Coronary artery (tissue), 2 donors: ENCODE measurements at regions not wholly inside any gene's neighbourhood (a gene's known extent, or its start where the extent isn't known, plus 50 kb on each side); places are given as distances from the start of the nearest gene placed in this dataset.

Experiments used
- DNase-seq: peaks from one replicate; pipeline ENCODE4 v3.0.0-alpha.2; 2017; ENCODE audit warnings: low spot score
- H3K27ac ChIP-seq, 2 donors: fragments of 200-600 bp; sonication (generic); one replicate each; pipeline ENCODE4 v1.5.1; 2016 to 2019
- H3K4me3 ChIP-seq: fragments of 200-600 bp; sonication (generic); 2 replicates; pipeline ENCODE4 v1.5.1; 2016; ENCODE audit warnings: mild to moderate bottlenecking, moderate library complexity
- CTCF ChIP-seq: fragments of 200-600 bp; sonication (generic); IDR thresholded peaks from one replicate; pipeline ENCODE4 v1.5.1; 2019; ENCODE audit warnings: antibody characterized with exemption

- no peak overlapping the region for H3K4me3 ChIP-seq
- no peak for DNase-seq
- no peak overlapping the region for H3K27ac ChIP-seq
- TF ChIP-seq CTCF, result no peak
These were observed 756.0 kb upstream of the ACVR2A start for GRCh38 chr2:147088871-147089270.

DNA sequence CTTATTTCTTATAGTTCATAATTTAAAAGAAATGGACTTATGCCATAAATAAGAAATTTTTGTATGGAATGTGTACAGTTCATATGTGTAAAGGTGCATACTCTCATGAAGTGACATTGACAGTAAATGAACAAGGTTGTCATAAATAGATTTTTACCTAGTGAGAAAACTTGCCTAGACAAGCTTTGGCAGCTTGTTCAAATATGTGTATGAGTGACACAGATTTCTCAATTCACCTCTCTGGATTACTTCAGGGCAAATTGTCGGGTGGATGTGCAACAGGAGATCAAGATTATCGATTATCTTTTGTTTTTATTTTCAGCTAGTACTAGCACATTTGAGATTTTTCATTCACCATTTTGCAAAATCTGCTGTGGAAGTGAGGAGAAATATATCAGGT lies 758.1 kb upstream of the ACVR2A start:
- TF ChIP-seq CTCF, result no peak
- Histone ChIP-seq H3K4me3 (no peak overlapping the region), H3K27ac (no peak overlapping the region)
- DNase-seq, result no peak

DNA sequence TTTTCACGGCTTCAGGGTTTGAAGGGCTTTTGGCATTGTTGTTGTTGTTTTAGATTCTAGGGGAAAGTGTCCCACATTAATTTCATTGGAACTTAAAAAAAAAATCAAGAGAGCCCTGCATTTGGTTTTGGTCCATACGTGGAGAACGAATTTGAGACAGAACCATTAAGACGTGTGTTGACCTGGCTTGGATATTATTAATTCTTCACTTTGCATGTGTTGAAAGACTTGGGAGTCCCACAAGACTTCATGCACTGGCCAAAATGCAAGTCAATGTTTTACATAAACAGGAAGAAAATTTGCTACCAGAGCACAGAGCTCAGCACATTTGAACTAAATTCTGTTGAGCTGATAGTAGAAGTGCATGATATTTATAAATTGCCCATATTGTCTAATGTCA lies 761.2 kb upstream of the ACVR2A start:
- Histone ChIP-seq H3K27ac (no peak overlapping the region), H3K4me3 (no peak overlapping the region)
- DNase-seq, result no peak
- TF ChIP-seq CTCF, result no peak

GRCh38 chr2:147082850-147083522 lies 761.8 kb upstream of the ACVR2A start:
- DNase-seq, result no peak
- peak; percentile 44 for TF ChIP-seq CTCF
- H3K27ac ChIP-seq, result no peak overlapping the region

DNA sequence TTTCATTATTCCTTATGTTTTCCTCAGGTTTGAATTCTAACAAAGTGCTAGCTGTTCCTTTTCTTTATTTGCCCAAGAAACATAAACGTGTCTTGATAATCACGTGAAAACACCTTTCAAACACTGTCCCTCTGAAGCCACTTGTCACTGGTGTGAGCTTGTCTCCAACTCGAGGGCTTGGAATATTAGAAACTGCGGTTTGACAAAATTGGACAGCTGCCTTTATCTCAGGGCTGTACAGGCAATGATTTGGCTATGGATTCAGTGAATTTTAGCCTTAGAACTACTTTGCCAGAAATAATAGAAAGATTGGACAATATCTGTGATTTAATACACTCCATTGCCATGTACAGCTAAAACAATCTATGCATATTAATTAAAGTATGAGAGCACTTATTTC lies 763.0 kb upstream of the ACVR2A start:
- no peak for TF ChIP-seq CTCF
- Histone ChIP-seq H3K27ac (no peak overlapping the region), H3K4me3 (no peak overlapping the region)
- DNase-seq, result no peak

More at GRCh38 chr2:147082850-147083522, 761.8 kb upstream of the ACVR2A start:
- no peak overlapping the region for H3K4me3 ChIP-seq

GRCh38 chr2:147076634-147077033 lies 768.2 kb upstream of the ACVR2A start:
- TF ChIP-seq CTCF, result no peak
- Histone ChIP-seq H3K27ac (no peak overlapping the region), H3K4me3 (no peak overlapping the region)
- no peak for DNase-seq

DNA sequence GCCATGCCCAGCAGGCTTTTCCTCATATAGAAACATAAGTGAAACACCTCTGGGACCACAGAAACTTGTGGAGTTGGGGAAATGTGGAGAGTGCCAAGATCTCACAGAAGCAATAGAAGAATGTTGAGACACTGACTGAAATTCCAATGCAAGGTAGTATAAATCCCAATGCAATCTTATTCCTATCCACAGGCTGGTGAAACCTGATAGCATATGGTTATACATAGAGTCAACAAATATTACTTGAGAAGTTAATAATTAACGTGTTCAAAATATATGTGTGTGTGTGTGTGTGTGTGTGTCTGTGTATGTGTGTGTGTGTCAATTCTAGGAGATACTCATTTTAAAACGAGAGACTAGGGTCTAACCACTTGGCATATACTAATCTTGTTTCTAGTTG lies 776.8 kb upstream of the ACVR2A start:
- Histone ChIP-seq H3K27ac (no peak overlapping the region), H3K4me3 (no peak overlapping the region)
- no peak for DNase-seq
- no peak for TF ChIP-seq CTCF
